Breast epithelium (tissue), 3 donors: ENCODE measurements at regions not wholly inside any gene's neighbourhood (a gene's known extent, or its start where the extent isn't known, plus 50 kb on each side); places are given as distances from the start of the nearest gene placed in this dataset.

Experiments used
- CTCF ChIP-seq, 3 donors: fragments of 450-650 bp; IDR thresholded peaks; one replicate each; pipeline ENCODE4 v1.5.1; 2016 to 2017; ENCODE audit warnings: antibody characterized with exemption in 3 of 3, mild to moderate bottlenecking in 3 of 3, moderate library complexity in 3 of 3
- POLR2A ChIP-seq: fragments of 450-650 bp; IDR thresholded peaks from one replicate; pipeline ENCODE4 v1.6.1; 2016; ENCODE audit warnings: antibody characterized with exemption, mild to moderate bottlenecking, moderate library complexity
- POLR2AphosphoS5 ChIP-seq, 3 donors: sonication (generic); formaldehyde crosslinking; IDR thresholded peaks; one replicate each; pipeline ENCODE4 v1.6.1; 2017; ENCODE audit warnings: antibody characterized with exemption in 3 of 3

- TF ChIP-seq CTCF (IDR thresholded peaks at IDR 0.05) (no peak), POLR2AphosphoS5 (IDR thresholded peaks at IDR 0.05) (no peak), POLR2A (no peak)
Measured at GRCh38 chr3:152210697-152211096, 58.0 kb upstream of the MBNL1 start.
